ENCODE measurements at regions not wholly inside any gene's neighbourhood (a gene's known extent, or its start where the extent isn't known, plus 50 kb on each side); places are given as distances from the start of the nearest gene placed in this dataset.

GRCh38 chr2:180761224-180761623 is 219.2 kb upstream of the UBE2E3 start:
- H3K27ac ChIP-seq: peak overlapping the region; percentile 88
- TF ChIP-seq ZFX (IDR thresholded peaks at IDR 0.05; ENCODE audit: borderline replicate concordance) (no peak), CTCF (IDR thresholded peaks at IDR 0.05) (no peak)

GRCh38 chr2:180759631-180760030 is 220.8 kb upstream of the UBE2E3 start:
- TF ChIP-seq CTCF (IDR thresholded peaks at IDR 0.05) (no peak), ZFX (IDR thresholded peaks at IDR 0.05; ENCODE audit: borderline replicate concordance) (no peak)
- H3K27ac ChIP-seq: no peak overlapping the region

GRCh38 chr2:180753809-180754761 is 226.3 kb upstream of the UBE2E3 start:
- H3K27ac ChIP-seq: no peak overlapping the region
- TF ChIP-seq CTCF (IDR thresholded peaks at IDR 0.05) (no peak), ZFX (IDR thresholded peaks at IDR 0.05; ENCODE audit: borderline replicate concordance) (no peak)

GRCh38 chr2:180751306-180751920 is 229.0 kb upstream of the UBE2E3 start:
- TF ChIP-seq ZFX (IDR thresholded peaks at IDR 0.05; ENCODE audit: borderline replicate concordance) (no peak), CTCF (IDR thresholded peaks at IDR 0.05) (no peak)
- no peak overlapping the region for H3K27ac ChIP-seq

GRCh38 chr2:180747728-180748127 is 232.7 kb upstream of the UBE2E3 start:
- TF ChIP-seq CTCF (IDR thresholded peaks at IDR 0.05) (no peak), ZFX (IDR thresholded peaks at IDR 0.05; ENCODE audit: borderline replicate concordance) (no peak)

GRCh38 chr2:180743401-180743800 is 237.0 kb upstream of the UBE2E3 start:
- H3K27ac ChIP-seq: no peak overlapping the region
- TF ChIP-seq CTCF (IDR thresholded peaks at IDR 0.05) (no peak), ZFX (IDR thresholded peaks at IDR 0.05; ENCODE audit: borderline replicate concordance) (no peak)

More at GRCh38 chr2:180747728-180748127, 232.7 kb upstream of the UBE2E3 start:
- H3K27ac ChIP-seq: no peak overlapping the region

- TF ChIP-seq ZFX (IDR thresholded peaks at IDR 0.05; ENCODE audit: borderline replicate concordance) (no peak), CTCF (IDR thresholded peaks at IDR 0.05) (no peak)
- no peak overlapping the region; the same call in 1 of the 2 replicates for H3K27ac ChIP-seq
Measured at GRCh38 chr2:180742801-180743200, 237.6 kb upstream of the UBE2E3 start.

Data from 22Rv1 (cell line).